ENCODE measurements at regions not wholly inside any gene's neighbourhood (a gene's known extent, or its start where the extent isn't known, plus 50 kb on each side); places are given as distances from the start of the nearest gene placed in this dataset.
A peak's percentile ranks its signal among the peaks of the same experiment; 100 is the strongest.
"Not testable (repeated sequence)": the region's sequence is repeated elsewhere in the genome, so short reads cannot be mapped to it uniquely, and the experiment has no call there.

GRCh38 chr6:19691465-19692167, 145.6 kb upstream of the ID4 start:
- peak; percentile 69 for DNase-seq

- DNase-seq: no peak
Measured at GRCh38 chr6:19692506-19693298, 144.5 kb upstream of the ID4 start.

- no peak for DNase-seq
Measured at GRCh38 chr6:19694697-19695096, 142.5 kb upstream of the ID4 start.

- no peak for DNase-seq
Measured at GRCh38 chr6:19697744-19698290, 139.4 kb upstream of the ID4 start.

GRCh38 chr6:19699932-19700331, 137.2 kb upstream of the ID4 start:
- DNase-seq: no peak

- DNase-seq: no peak
Measured at GRCh38 chr6:19705606-19706005, 131.6 kb upstream of the ID4 start.

GRCh38 chr6:19712012-19712688, 125.0 kb upstream of the ID4 start:
- DNase-seq: no peak

GRCh38 chr6:19712998-19713397, 124.2 kb upstream of the ID4 start:
- DNase-seq: no peak

GRCh38 chr6:19713411-19713810, 123.8 kb upstream of the ID4 start:
- no peak for DNase-seq

GRCh38 chr6:19713984-19714383, 123.2 kb upstream of the ID4 start:
- no peak for DNase-seq

- DNase-seq: no peak
Measured at GRCh38 chr6:19714434-19715166, 122.6 kb upstream of the ID4 start.

- peak; percentile 41 for DNase-seq
Measured at GRCh38 chr6:19715167-19715551, 122.0 kb upstream of the ID4 start.

GRCh38 chr6:19719691-19720128, 117.5 kb upstream of the ID4 start:
- peak; percentile 49 for DNase-seq

- no peak for DNase-seq
Measured at GRCh38 chr6:19721766-19722377, 115.3 kb upstream of the ID4 start.

- DNase-seq: no peak
Measured at GRCh38 chr6:19722999-19723398, 114.2 kb upstream of the ID4 start.

GRCh38 chr6:19723545-19723944, 113.6 kb upstream of the ID4 start:
- no peak for DNase-seq

GRCh38 chr6:19725436-19725835, 111.7 kb upstream of the ID4 start:
- DNase-seq: not testable (repeated sequence)

GRCh38 chr6:19731282-19731681, 105.9 kb upstream of the ID4 start:
- no peak for DNase-seq

- no peak for DNase-seq
Measured at GRCh38 chr6:19734061-19734460, 103.1 kb upstream of the ID4 start.

- DNase-seq: no peak
Measured at GRCh38 chr6:19734519-19734918, 102.7 kb upstream of the ID4 start.

- DNase-seq: no peak
Measured at GRCh38 chr6:19736066-19736465, 101.1 kb upstream of the ID4 start.

All from renal pelvis (tissue), 1 donor.